SK-N-DZ (cell line): ENCODE measurements at regions not wholly inside any gene's neighbourhood (a gene's known extent, or its start where the extent isn't known, plus 50 kb on each side); places are given as distances from the start of the nearest gene placed in this dataset.
"Not testable (repeated sequence)": the region's sequence is repeated elsewhere in the genome, so short reads cannot be mapped to it uniquely, and the experiment has no call there.

Experiments
- DNase-seq: peaks from one replicate; pipeline ENCODE4 v3.0.0-alpha.2; 2015; ENCODE audit warnings: low spot score

DNA sequence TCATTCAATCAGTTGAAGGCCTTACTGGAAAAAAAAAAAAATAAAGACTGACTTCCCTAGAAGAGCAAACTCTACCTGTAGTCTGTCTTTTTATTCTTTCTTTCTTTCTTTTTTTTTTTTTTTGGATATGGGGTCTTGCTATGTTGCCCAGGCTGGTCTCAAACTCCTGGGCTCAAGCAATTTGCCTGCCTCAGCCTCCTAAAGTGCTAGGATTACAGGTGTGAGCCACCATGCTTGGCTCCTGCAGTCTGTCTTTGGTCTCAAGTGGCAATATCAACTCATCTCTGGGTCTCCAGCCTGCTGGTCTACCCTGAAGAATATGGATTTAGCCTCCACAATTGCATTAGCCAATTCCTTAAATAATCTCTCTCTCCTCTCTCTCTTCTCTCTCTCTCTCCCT, 167.7 kb upstream of the P2RY1 start:
- DNase-seq: no peak

DNA sequence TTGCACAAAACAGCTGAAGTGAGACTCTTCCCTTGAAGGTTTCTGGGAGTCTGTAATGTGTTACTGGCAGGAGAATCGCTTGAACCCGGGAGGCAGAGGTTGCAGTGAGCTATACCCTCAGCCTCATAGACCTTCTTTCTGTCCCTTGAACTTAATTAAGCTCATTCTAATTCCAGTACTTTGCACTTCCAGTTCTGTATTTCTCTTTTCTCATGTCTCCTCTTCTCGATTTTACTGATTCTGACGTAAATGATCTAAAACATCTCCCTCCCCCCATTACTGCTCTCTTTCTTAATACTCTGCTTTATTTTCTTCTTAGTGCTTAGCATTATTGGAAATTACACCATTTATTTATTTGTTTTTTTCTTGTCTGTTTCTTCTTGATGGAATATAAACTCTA, 165.4 kb upstream of the P2RY1 start:
- DNase-seq: no peak

GRCh38 chr3:152671446-152672319, 163.2 kb upstream of the P2RY1 start:
- DNase-seq: no peak

GRCh38 chr3:152672320-152672649, 162.6 kb upstream of the P2RY1 start:
- no peak for DNase-seq

- DNase-seq: no peak
Measured at GRCh38 chr3:152676810-152677379, 158.0 kb upstream of the P2RY1 start.

- DNase-seq: no peak
Measured at GRCh38 chr3:152677491-152677890, 157.4 kb upstream of the P2RY1 start.

- DNase-seq: no peak
Measured at GRCh38 chr3:152682477-152682876, 152.5 kb upstream of the P2RY1 start.

DNA sequence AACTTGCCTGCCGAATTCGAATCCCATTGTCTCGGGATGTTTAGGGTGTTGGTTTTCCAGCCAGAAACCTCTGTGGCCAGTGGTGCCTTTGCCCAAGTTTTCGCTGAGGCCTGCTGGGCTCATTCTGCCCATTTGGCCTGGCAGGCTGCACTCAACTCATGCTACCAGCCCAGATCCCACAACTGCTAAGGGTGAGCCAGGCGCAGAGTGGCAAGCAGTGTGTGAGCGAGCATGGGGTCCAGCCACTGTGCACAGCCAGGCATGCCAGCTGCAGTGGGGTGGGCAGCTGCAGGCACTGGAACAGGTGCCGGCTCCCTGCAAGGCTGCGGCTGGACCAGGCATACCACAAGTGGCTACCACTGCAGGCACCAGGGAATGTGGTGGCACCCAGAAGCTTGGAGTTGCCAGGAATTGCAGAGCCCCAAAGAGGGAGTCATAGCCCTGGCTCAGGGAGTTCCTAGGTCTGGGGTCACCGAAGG, 151.4 kb upstream of the P2RY1 start:
- no peak for DNase-seq

GRCh38 chr3:152684279-152684678, 150.7 kb upstream of the P2RY1 start:
- DNase-seq: no peak

DNA sequence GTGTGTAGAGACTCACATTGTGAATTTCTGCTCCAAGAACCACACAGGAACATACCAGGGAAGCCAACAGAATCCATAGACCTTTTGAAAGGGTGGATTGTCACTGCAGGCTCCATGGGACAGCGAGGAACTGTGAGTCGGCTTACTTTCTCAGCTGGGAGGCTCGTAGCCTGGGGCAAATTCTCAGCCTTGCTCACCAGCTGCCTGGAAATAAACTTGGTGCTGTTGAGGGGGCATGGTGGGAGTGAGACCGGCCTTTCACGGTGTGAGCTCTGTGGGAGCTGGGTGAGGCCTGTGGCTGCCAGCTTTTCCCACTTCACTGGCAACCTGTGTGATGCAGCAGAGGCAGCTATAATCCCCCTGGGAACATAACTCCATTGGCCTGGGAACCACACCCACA, 146.6 kb upstream of the P2RY1 start:
- DNase-seq: no peak

- DNase-seq: not testable (repeated sequence)
Measured at GRCh38 chr3:152692326-152692725, 142.6 kb upstream of the P2RY1 start.

GRCh38 chr3:152693521-152694250, 141.2 kb upstream of the P2RY1 start:
- DNase-seq: not testable (repeated sequence)

GRCh38 chr3:152695840-152696239, 139.1 kb upstream of the P2RY1 start:
- DNase-seq: no peak

GRCh38 chr3:152696962-152697361, 138.0 kb upstream of the P2RY1 start:
- DNase-seq: no peak

- DNase-seq: no peak
Measured at GRCh38 chr3:152703245-152703890, 131.6 kb upstream of the P2RY1 start.

DNA sequence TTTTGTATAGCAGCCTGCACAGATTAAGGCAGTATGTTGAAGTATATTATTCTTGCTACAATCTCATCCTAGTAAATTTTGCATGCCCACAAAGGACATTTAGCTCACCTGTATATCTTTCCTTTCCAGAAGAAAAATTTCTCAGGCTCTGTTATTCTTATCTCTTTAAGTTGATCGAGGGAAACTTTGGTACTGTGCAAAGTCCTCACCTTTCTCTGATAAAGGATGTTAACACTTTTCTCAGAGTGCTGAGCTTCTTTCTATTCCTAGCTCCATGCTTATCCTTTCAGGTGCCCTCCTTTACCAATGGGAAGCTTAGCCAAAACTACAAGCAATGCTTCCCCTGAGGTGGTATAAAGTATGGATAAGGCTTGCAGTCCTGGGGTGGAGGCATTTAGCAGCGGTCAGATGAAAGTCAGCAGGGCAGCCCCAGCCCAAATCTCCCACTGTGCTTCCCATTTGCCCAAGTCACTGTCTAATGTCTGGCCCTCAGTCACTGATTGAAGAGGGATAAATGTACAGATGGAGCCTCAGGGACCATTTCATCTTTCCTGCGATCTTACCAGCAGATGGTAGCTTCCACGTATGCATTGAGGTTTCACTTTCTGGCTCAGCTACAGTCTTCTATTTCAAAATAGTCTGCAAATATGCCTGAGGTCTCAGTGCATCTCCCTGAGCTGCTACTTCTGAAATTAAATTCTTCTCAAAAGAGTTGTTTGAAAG, 127.8 kb upstream of the P2RY1 start:
- DNase-seq: no peak

- no peak for DNase-seq
Measured at GRCh38 chr3:152709659-152710058, 125.3 kb upstream of the P2RY1 start.

DNA sequence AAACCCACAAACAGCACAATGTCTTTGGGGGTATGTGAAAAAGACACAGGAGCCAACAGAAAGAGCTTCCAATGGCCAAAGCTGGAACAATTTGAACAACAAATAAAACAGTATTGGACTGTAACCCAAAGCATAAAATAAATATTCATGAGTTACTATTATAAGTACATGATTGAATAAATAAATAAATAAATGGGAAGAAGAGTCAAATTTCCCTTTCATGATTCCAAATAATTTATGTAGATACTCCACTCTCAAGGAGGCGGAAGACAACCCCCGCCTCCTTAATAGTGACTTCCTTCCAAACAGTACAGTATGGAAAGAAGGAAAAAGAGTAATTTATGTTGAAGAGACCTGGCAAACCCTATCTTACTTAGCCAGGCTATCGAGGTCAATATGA, 124.4 kb upstream of the P2RY1 start:
- DNase-seq: no peak

- no peak for DNase-seq
Measured at GRCh38 chr3:152713989-152714388, 120.9 kb upstream of the P2RY1 start.

DNA sequence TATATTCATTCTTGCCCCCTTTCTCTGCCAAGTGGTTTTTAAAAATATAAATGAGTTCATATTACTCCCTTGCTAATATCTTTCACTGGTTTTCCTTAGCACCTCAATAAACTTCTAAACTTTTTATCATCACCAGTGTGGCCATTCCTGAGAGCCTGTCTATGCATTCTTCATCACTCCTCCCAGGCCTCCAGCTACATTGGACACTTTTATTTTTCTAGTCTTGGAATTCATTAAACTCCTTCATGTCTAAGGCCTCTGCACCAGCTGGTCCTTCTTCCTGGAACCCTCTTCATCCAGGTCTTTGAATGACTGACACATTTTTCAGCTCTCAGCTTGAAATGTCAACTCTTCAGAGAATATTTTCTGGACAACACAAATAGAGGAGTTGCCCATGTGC, 120.4 kb upstream of the P2RY1 start:
- DNase-seq: no peak

DNA sequence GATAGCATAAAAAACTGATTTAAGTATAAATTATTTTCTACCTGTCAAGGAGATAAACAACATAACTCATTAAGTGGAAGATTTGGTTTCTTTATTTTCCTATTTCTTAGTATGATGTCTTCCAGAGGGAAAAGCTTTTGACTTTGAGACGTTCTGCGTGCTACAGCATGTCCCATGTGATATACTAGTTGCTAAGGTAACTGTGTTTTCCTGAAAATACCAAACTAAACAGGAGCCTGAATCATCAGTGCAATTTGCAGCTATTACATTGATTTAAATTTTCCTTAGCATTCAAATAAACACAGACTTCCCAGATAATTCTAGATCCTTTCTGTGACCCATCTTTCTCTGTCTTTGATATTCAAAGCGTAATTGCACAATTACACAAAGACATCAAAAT, 117.7 kb upstream of the P2RY1 start:
- DNase-seq: no peak
